Upper lobe of left lung (tissue), 4 donors: ENCODE measurements at regions not wholly inside any gene's neighbourhood (a gene's known extent, or its start where the extent isn't known, plus 50 kb on each side); places are given as distances from the start of the nearest gene placed in this dataset.

Source experiments
- EP300 ChIP-seq, 4 donors: sonication (generic); formaldehyde crosslinking; IDR thresholded peaks; one replicate each; pipeline ENCODE4 v1.5.1; 2017; ENCODE audit warnings: antibody characterized with exemption in 4 of 4, control low read depth in 2 of 4
- POLR2A ChIP-seq, 4 donors: fragments of 450-650 bp; IDR thresholded peaks; one replicate each; pipeline ENCODE4 v1.5.1; 2016 to 2017; ENCODE audit warnings: antibody characterized with exemption in 4 of 4, mild to moderate bottlenecking in 2 of 4
- POLR2AphosphoS5 ChIP-seq, 2 donors: sonication (generic); formaldehyde crosslinking; IDR thresholded peaks; one replicate each; pipeline ENCODE4 v1.5.1; 2017; ENCODE audit warnings: antibody characterized with exemption in 2 of 2
- TF ChIP-seq, protein P1 (sequence below), 6 experiments: fragments of 450-650 bp in 4 of 6; fragments of 200-600 bp in 2 of 6; sonication (generic) in 2 of 6; IDR thresholded peaks; one replicate each; pipeline ENCODE4 v1.5.1; 2016 to 2019; ENCODE audit warnings: antibody characterized with exemption in 6 of 6

DNA sequence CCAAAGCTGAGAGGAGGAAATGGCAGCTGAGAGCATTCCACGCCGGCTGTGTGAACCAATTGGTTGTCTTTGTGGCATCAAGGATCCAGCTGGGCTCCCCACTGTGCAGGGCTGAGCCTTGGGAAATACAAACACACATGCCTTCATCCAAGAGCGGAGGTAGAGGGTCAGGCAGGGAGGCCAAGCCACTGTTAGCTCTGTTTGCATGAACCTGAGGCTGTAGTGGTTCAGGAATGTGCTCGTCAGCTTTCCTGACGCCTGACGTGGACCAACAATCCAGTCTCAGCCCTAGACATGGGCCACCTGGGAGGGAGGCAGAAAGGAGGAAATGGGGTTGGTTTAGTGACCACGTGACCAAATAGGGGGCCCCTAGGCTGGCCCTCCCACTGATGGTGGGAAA, 276.9 kb downstream of the TLE3 start:
- TF ChIP-seq, protein P1, sequence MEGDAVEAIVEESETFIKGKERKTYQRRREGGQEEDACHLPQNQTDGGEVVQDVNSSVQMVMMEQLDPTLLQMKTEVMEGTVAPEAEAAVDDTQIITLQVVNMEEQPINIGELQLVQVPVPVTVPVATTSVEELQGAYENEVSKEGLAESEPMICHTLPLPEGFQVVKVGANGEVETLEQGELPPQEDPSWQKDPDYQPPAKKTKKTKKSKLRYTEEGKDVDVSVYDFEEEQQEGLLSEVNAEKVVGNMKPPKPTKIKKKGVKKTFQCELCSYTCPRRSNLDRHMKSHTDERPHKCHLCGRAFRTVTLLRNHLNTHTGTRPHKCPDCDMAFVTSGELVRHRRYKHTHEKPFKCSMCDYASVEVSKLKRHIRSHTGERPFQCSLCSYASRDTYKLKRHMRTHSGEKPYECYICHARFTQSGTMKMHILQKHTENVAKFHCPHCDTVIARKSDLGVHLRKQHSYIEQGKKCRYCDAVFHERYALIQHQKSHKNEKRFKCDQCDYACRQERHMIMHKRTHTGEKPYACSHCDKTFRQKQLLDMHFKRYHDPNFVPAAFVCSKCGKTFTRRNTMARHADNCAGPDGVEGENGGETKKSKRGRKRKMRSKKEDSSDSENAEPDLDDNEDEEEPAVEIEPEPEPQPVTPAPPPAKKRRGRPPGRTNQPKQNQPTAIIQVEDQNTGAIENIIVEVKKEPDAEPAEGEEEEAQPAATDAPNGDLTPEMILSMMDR (IDR thresholded peaks at IDR 0.05) = no peak
- TF ChIP-seq EP300 (IDR thresholded peaks at IDR 0.05) = no peak
- no peak for TF ChIP-seq POLR2AphosphoS5 (IDR thresholded peaks at IDR 0.05)
- TF ChIP-seq POLR2A (IDR thresholded peaks at IDR 0.05) = no peak
